H9 (cell line): ENCODE measurements at regions not wholly inside any gene's neighbourhood (a gene's known extent, or its start where the extent isn't known, plus 50 kb on each side); places are given as distances from the start of the nearest gene placed in this dataset.

Experiments
- DNase-seq: peaks from one replicate; pipeline ENCODE4 v3.0.0-alpha.2; 2017
- H2AFZ ChIP-seq: one replicate; pipeline ENCODE4 v1.6.1; 2013; ENCODE audit warnings: mild to moderate bottlenecking, low read length, control low read depth, moderate library complexity
- H2AK5ac ChIP-seq: 2 replicates; pipeline ENCODE4 v1.6.1; 2013; ENCODE audit warnings: low read length, control low read depth, mixed read lengths; ENCODE audit not compliant: insufficient read length
- H2BK120ac ChIP-seq: one replicate; pipeline ENCODE4 v1.6.1; 2013; ENCODE audit warnings: low read depth, mild to moderate bottlenecking, low read length, control low read depth, inconsistent platforms; ENCODE audit not compliant: poor library complexity, severe bottlenecking
- H2BK12ac ChIP-seq: 2 replicates; pipeline ENCODE4 v1.6.1; 2013; ENCODE audit warnings: low read length, control low read depth, mixed read lengths, low read depth; ENCODE audit not compliant: insufficient read length
- H2BK15ac ChIP-seq: 2 replicates; pipeline ENCODE4 v1.6.1; 2013; ENCODE audit warnings: low read depth, low read length, control low read depth
- H2BK20ac ChIP-seq: one replicate; pipeline ENCODE4 v1.6.1; 2013; ENCODE audit warnings: low read depth, mild to moderate bottlenecking, low read length, control low read depth, inconsistent platforms; ENCODE audit not compliant: poor library complexity, severe bottlenecking
- H2BK5ac ChIP-seq: 2 replicates; pipeline ENCODE4 v1.6.1; 2013; ENCODE audit warnings: low read length, control low read depth, mixed read lengths; ENCODE audit not compliant: insufficient read length
- H3K14ac ChIP-seq: 2 replicates; pipeline ENCODE4 v1.6.1; 2013; ENCODE audit warnings: low read length, control low read depth; ENCODE audit not compliant: insufficient read depth
- H3K18ac ChIP-seq: 2 replicates; pipeline ENCODE4 v1.6.1; 2013; ENCODE audit warnings: low read depth, mild to moderate bottlenecking, mixed read lengths, low read length, control low read depth; ENCODE audit not compliant: insufficient read length
- H3K23ac ChIP-seq: 2 replicates; pipeline ENCODE4 v1.6.1; 2013; ENCODE audit warnings: low read length, control low read depth, mixed read lengths, low read depth; ENCODE audit not compliant: insufficient read length
- H3K23me2 ChIP-seq: 2 replicates; pipeline ENCODE4 v1.6.1; 2013; ENCODE audit warnings: low read depth, mild to moderate bottlenecking, mixed read lengths, low read length, control low read depth; ENCODE audit not compliant: insufficient read length, poor library complexity, severe bottlenecking
- H3K27ac ChIP-seq: 2 replicates; pipeline ENCODE4 v1.5.1; 2013; ENCODE audit warnings: low read length, control low read depth, mixed read lengths, low read depth; ENCODE audit not compliant: insufficient read length
- H3K27me3 ChIP-seq: 2 replicates; pipeline ENCODE4 v1.6.1; 2013; ENCODE audit warnings: low read length, control low read depth, inconsistent platforms; ENCODE audit not compliant: insufficient read depth
- H3K4ac ChIP-seq: 2 replicates; pipeline ENCODE4 v1.6.1; 2013; ENCODE audit warnings: low read depth, mild to moderate bottlenecking, control low read depth, inconsistent platforms, low read length, moderate library complexity
- H3K4me1 ChIP-seq: 2 replicates; pipeline ENCODE4 v1.6.1; 2013; ENCODE audit warnings: low read length, control low read depth, inconsistent platforms; ENCODE audit not compliant: insufficient read depth
- H3K4me2 ChIP-seq: 2 replicates; pipeline ENCODE4 v1.6.1; 2013; ENCODE audit warnings: low read length, control low read depth, mixed read lengths; ENCODE audit not compliant: insufficient read length, insufficient read depth
- H3K56ac ChIP-seq: 2 replicates; pipeline ENCODE4 v1.6.1; 2013; ENCODE audit warnings: low read depth, mild to moderate bottlenecking, mixed read lengths, low read length, control low read depth; ENCODE audit not compliant: insufficient read length
- H3K79me1 ChIP-seq: 2 replicates; pipeline ENCODE4 v1.6.1; 2013; ENCODE audit warnings: low read depth, mild to moderate bottlenecking, moderate library complexity, low read length, control low read depth, inconsistent platforms; ENCODE audit not compliant: insufficient read depth, poor library complexity, severe bottlenecking
- H3K79me2 ChIP-seq: 2 replicates; pipeline ENCODE4 v1.6.1; 2013; ENCODE audit warnings: low read length, control low read depth, inconsistent platforms; ENCODE audit not compliant: insufficient read depth
- H3K9ac ChIP-seq: 2 replicates; pipeline ENCODE4 v1.6.1; 2013; ENCODE audit warnings: low read length, control low read depth, mixed read lengths; ENCODE audit not compliant: insufficient read length; ENCODE audit errors: extremely low read depth
- H3K9me3 ChIP-seq: one replicate; pipeline ENCODE4 v1.6.1; 2013; ENCODE audit warnings: low read depth, low read length, inconsistent platforms; ENCODE audit not compliant: control insufficient read depth
- H3T11ph ChIP-seq: one replicate; pipeline ENCODE4 v1.6.1; 2013; ENCODE audit warnings: mild to moderate bottlenecking, low read length, control low read depth, inconsistent platforms
- H4K20me1 ChIP-seq: one replicate; pipeline ENCODE4 v1.6.1; 2013; ENCODE audit not compliant: control insufficient read depth, insufficient read length, insufficient read depth
- H4K5ac ChIP-seq: 2 replicates; pipeline ENCODE4 v1.6.1; 2013; ENCODE audit warnings: low read depth, mild to moderate bottlenecking, mixed read lengths, low read length, control low read depth; ENCODE audit not compliant: insufficient read length
- H4K8ac ChIP-seq: replicated peaks from 2 replicates; pipeline ENCODE4 v1.6.1; 2013; ENCODE audit warnings: low read length, control low read depth, mixed read lengths, low read depth; ENCODE audit not compliant: insufficient read length
- H4K91ac ChIP-seq: 2 replicates; pipeline ENCODE4 v1.6.1; 2013; ENCODE audit warnings: low read depth, mild to moderate bottlenecking, moderate library complexity, mixed read lengths, low read length, control low read depth; ENCODE audit not compliant: insufficient read length
- H3K27ac Mint-ChIP-seq, 3 experiments: 2 replicates in 2 of 3; 3 replicates in 1 of 3; pipeline ENCODE4 v1.8.0; 2020 to 2021; ENCODE audit warnings: mixed read lengths in 3 of 3, mild to moderate bottlenecking in 1 of 3, moderate library complexity in 1 of 3
- H3K27me3 Mint-ChIP-seq: 2 replicates; pipeline ENCODE4 v1.8.0; 2021; ENCODE audit warnings: low read depth, mild to moderate bottlenecking, moderate library complexity, mixed read lengths
- H3K36me3 Mint-ChIP-seq, 3 experiments: 2 replicates in 2 of 3; 3 replicates in 1 of 3; pipeline ENCODE4 v1.8.0; 2020 to 2021; ENCODE audit warnings: low read depth in 3 of 3, mixed read lengths in 3 of 3; ENCODE audit not compliant: insufficient read depth in 1 of 3
- H3K4me1 Mint-ChIP-seq, 2 experiments: 2 replicates each; pipeline ENCODE4 v1.8.0; 2020; ENCODE audit warnings: mixed read lengths in 2 of 2
- H3K4me3 Mint-ChIP-seq, 2 experiments: 2 replicates in 1 of 2; 3 replicates in 1 of 2; pipeline ENCODE4 v1.8.0; 2020 to 2021; ENCODE audit warnings: mild to moderate bottlenecking in 2 of 2, mixed read lengths in 2 of 2, moderate library complexity in 1 of 2
- H3K9me3 Mint-ChIP-seq, 2 experiments: 2 replicates in 1 of 2; 3 replicates in 1 of 2; pipeline ENCODE4 v1.8.0; 2020; ENCODE audit warnings: mild to moderate bottlenecking in 2 of 2, mixed read lengths in 2 of 2, moderate library complexity in 1 of 2
- CTCF ChIP-seq: fragments of 200-600 bp; sonication (generic); conservative IDR thresholded peaks from 3 replicates; pipeline ENCODE4 v1.8.0; 2021; ENCODE audit warnings: antibody characterized with exemption, mild to moderate bottlenecking
- WGBS: extraction: QIAGEN DNeasy Blood & Tissue Kit; methylation state at CpG from one replicate; pipeline ENCODE4 v1.1.7; 2013; ENCODE audit warnings: missing lambda C conversion rate, low lambda C conversion rate, mixed read lengths; ENCODE audit not compliant: insufficient read length; ENCODE audit errors: extremely low coverage; 5-methylcytosine and 5-hydroxymethylcytosine counted together

GRCh38 chr4:108270466-108271450 is 102.0 kb upstream of the LEF1 start:
- H2BK12ac ChIP-seq: no peak overlapping the region
- no peak overlapping the region for H2BK20ac ChIP-seq
- peaks cover under 1% of the 10 kb centered on the region for H3K27me3 Mint-ChIP-seq
- no peak overlapping the region for H3K27ac Mint-ChIP-seq
- no peaks in the 10 kb centered on the region; a peak in 1 of 7 replicates for H3K36me3 Mint-ChIP-seq
- no peak overlapping the region for H2AK5ac ChIP-seq
- no peak overlapping the region for H3K56ac ChIP-seq
- no peak overlapping the region for H3K4me2 ChIP-seq
- TF ChIP-seq CTCF: no peak
- no peak overlapping the region for H3K9ac ChIP-seq
- H3K4ac ChIP-seq: no peak overlapping the region
- H4K8ac ChIP-seq: no peak overlapping the region
- WGBS: no CpG with 5 or more reads among the region's 6 CpGs
- no peaks in the 10 kb centered on the region for H3K9me3 ChIP-seq
- H3K27ac ChIP-seq: no peak overlapping the region
- no peaks in the 10 kb centered on the region for H4K20me1 ChIP-seq
- no peak overlapping the region for H2BK5ac ChIP-seq
- H2BK120ac ChIP-seq: no peak overlapping the region
- H4K91ac ChIP-seq: no peak overlapping the region
- no peaks in the 10 kb centered on the region for H3K23me2 ChIP-seq
- H3K27me3 ChIP-seq: no peaks in the 10 kb centered on the region; the same call in 1 of the 2 replicates
- no peak overlapping the region for H3K4me3 Mint-ChIP-seq
- H3K9me3 Mint-ChIP-seq: peaks cover under 1 to 2% of the 10 kb centered on the region in 2 experiments; a peak in 1 of 5 replicates
- H3K79me1 ChIP-seq: no peaks in the 10 kb centered on the region
- H2BK15ac ChIP-seq: no peak overlapping the region
- H3T11ph ChIP-seq: no peak overlapping the region
- no peak overlapping the region for H2AFZ ChIP-seq
- no peak overlapping the region for H4K5ac ChIP-seq
- DNase-seq: no peak
- H3K4me1 Mint-ChIP-seq: peaks cover 0 to 3% of the 10 kb centered on the region in 2 experiments; a peak in 1 of 4 replicates
- H3K14ac ChIP-seq: no peak overlapping the region
- no peak overlapping the region for H3K23ac ChIP-seq
- H3K79me2 ChIP-seq: no peaks in the 10 kb centered on the region
- no peak overlapping the region for H3K18ac ChIP-seq
- no peaks in the 10 kb centered on the region for H3K4me1 ChIP-seq
